ENCODE measurements at regions not wholly inside any gene's neighbourhood (a gene's known extent, or its start where the extent isn't known, plus 50 kb on each side); places are given as distances from the start of the nearest gene placed in this dataset.
"Not testable (repeated sequence)": the region's sequence is repeated elsewhere in the genome, so short reads cannot be mapped to it uniquely, and the experiment has no call there.

DNA sequence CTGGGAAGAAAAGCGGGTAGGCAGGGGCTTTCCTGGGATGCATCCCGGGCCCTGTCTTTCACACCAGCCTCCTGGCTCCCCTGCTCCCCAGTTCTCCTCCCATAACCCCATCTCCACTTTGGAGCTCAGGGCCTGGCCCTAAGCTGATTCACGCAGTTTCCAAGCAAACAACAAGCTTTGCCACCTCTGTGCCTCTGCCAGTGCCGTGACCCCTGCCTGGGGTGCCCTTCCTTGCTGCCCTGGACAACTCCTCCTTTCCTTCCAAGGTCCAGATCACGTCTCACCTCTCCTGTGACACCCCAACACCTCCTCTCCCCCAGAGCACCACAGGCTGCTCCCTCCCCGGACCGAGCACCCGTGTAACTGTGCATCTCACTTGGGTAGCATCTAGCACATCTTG lies 184.5 kb downstream of the NPIPB11 start:
- not testable (repeated sequence) for H3K4me3 Mint-ChIP-seq; H3K27me3 Mint-ChIP-seq; H3K27ac Mint-ChIP-seq (ENCODE audit: low read depth); H3K9me3 Mint-ChIP-seq; ATAC-seq (replicated peaks; ENCODE audit: extremely low read depth, poor library complexity, severe bottlenecking); DNase-seq (ENCODE audit: low spot score in 2 of 2); H3K36me3 Mint-ChIP-seq (ENCODE audit: insufficient read depth)
- peaks cover 30% of the 10 kb centered on the region for H3K4me1 Mint-ChIP-seq

DNA sequence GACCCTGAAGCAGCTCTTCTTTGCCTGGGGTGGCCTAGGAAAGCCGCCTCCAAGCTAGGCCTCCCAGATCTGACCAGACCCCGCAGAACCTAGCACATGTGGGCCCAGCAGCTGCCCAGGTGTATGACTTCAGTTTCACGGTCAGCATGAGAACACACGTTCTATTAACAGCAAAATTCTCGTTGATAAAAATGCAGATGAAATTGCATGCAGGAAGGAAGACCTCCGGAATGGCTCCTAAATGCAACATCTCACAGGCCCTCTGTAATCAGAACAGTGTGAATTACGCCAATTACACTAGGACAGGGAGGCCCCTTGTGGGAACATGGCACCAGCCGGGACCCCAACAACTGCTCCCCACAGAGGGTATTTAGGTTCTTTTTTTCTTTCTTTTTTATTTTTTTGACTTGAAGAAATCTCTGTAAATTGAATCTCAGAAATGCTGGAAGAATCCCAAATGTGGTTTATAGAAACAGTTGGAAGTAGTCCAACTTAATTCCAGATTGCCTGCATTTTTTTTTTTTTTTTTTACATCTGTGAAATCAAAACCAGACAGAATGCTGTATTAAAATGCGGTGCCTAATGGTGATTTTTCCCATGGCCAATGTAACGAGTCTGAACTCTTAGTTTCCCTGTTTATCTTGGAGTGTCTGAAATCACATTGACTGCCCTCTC lies 185.1 kb downstream of the NPIPB11 start:
- H3K4me3 Mint-ChIP-seq; DNase-seq (ENCODE audit: low spot score in 2 of 2); H3K9me3 Mint-ChIP-seq; H3K27me3 Mint-ChIP-seq; H3K27ac Mint-ChIP-seq (ENCODE audit: low read depth); ATAC-seq (replicated peaks; ENCODE audit: extremely low read depth, poor library complexity, severe bottlenecking): not testable (repeated sequence)
- H3K36me3 Mint-ChIP-seq (ENCODE audit: insufficient read depth) = peaks cover 11% of the 10 kb centered on the region
- H3K4me1 Mint-ChIP-seq = peaks cover 24% of the 10 kb centered on the region

DNA sequence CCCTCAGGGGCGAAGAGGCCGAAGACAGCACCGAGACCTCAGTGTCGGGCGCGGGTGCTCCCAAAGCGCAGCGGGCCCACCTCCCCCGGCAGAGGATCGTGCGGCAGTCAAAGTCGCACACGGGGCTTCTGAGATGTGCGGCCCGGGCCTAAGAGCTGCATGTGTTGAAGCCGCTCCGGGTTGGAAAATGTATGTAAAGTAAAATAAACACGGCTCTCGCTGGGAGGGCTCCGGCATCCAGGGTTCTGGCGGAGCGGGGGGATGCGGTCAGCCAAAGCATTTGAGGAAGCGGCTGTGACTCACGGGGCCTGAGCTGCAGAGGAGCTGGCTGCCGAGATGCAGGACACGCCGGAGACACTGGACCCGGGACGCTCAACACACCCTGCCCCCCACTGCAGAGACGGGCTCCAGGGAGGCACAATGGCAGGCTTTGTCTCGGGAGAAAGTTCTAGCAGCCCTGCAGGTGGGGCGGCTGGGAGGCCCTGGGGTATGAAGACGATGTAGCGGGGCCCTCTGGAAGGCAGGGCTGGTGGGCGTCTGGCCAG lies 185.8 kb downstream of the NPIPB11 start:
- H3K4me1 Mint-ChIP-seq = peaks cover 23% of the 10 kb centered on the region
- not testable (repeated sequence) for H3K9me3 Mint-ChIP-seq; ATAC-seq (replicated peaks; ENCODE audit: extremely low read depth, poor library complexity, severe bottlenecking); H3K27ac Mint-ChIP-seq (ENCODE audit: low read depth); H3K4me3 Mint-ChIP-seq; H3K27me3 Mint-ChIP-seq; DNase-seq (ENCODE audit: low spot score in 2 of 2)
- peaks cover 11% of the 10 kb centered on the region for H3K36me3 Mint-ChIP-seq (ENCODE audit: insufficient read depth)

DNA sequence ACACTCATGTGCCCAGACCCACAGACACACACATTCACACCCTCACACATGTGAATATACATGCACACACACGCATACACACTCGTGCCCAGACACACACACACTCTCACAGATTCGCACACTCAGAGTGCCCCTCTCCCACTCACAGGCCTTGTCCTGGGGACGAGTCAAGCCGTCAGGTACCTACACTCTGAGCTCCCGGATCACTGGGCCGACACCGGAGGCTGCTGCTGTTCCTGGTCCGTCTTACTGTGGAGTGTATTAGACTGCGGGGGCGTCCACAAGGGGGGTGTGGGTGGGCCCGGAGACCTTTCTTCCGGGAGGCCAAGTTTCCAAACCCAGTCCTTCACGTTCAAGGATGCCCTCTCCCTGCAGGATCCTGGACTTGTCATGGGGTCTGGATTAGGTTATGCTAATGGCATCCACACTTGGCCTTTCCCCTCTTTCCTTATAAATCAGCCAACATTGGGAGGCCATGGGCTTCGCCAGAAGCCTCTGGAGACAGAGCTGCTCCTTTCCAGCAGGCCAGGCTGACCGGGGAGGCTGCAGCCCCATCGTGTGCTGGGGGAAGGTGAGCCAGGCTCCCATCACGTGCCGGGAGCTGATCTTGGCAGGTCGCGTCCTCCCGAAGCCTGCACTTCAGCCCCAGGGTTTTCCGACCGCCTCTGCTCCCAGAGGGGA lies 186.4 kb downstream of the NPIPB11 start:
- not testable (repeated sequence) for ATAC-seq (replicated peaks; ENCODE audit: extremely low read depth, poor library complexity, severe bottlenecking); H3K27me3 Mint-ChIP-seq; H3K9me3 Mint-ChIP-seq; DNase-seq (ENCODE audit: low spot score in 2 of 2); H3K4me3 Mint-ChIP-seq
- H3K27ac Mint-ChIP-seq (ENCODE audit: low read depth) = peak overlapping the region; percentile 14
- peaks cover 12% of the 10 kb centered on the region for H3K36me3 Mint-ChIP-seq (ENCODE audit: insufficient read depth)
- H3K4me1 Mint-ChIP-seq = peaks cover 23% of the 10 kb centered on the region

DNA sequence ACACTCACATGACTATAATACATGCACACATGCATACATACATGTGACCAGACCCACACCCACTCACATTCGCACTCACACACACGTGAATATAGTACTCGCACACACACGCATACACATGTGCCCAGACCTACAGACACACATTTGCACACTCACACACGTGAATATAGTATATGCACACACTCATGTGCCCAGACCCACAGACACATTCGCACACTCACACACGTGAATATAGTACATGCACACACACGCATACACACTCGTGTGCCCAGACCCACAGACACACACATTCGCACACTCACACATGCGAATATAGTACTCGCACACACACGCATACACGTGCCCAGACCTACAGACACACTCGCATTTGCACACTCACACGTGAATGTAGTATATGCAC lies 186.9 kb downstream of the NPIPB11 start:
- H3K9me3 Mint-ChIP-seq; H3K4me3 Mint-ChIP-seq; DNase-seq (ENCODE audit: low spot score in 2 of 2); H3K27me3 Mint-ChIP-seq; ATAC-seq (replicated peaks; ENCODE audit: extremely low read depth, poor library complexity, severe bottlenecking); H3K27ac Mint-ChIP-seq (ENCODE audit: low read depth): not testable (repeated sequence)
- H3K4me1 Mint-ChIP-seq = peaks cover 23% of the 10 kb centered on the region
- H3K36me3 Mint-ChIP-seq (ENCODE audit: insufficient read depth) = peaks cover 13% of the 10 kb centered on the region

DNA sequence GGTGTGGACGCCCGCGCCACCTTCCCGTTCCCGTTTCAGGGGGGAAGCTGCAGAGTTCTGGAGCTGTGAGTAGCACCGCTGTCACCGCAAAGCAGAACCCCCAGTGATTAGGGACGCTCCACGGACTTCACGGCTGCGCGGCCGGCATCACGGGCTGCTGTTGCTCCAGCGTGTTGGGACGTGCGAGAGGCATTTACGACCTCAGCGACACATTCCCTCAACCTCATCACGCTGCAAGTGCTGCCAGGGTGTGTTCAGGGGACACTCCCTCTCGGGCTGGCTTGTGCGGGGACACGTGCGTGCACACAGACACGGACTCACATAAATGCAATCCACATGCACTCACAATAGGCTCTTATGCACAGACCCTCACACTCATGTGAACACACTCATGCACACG lies 187.9 kb downstream of the NPIPB11 start:
- H3K4me1 Mint-ChIP-seq = peaks cover 16% of the 10 kb centered on the region
- not testable (repeated sequence) for H3K4me3 Mint-ChIP-seq; ATAC-seq (replicated peaks; ENCODE audit: extremely low read depth, poor library complexity, severe bottlenecking); DNase-seq (ENCODE audit: low spot score in 2 of 2); H3K27me3 Mint-ChIP-seq; H3K9me3 Mint-ChIP-seq; H3K27ac Mint-ChIP-seq (ENCODE audit: low read depth)
- H3K36me3 Mint-ChIP-seq (ENCODE audit: insufficient read depth) = peaks cover 13% of the 10 kb centered on the region

DNA sequence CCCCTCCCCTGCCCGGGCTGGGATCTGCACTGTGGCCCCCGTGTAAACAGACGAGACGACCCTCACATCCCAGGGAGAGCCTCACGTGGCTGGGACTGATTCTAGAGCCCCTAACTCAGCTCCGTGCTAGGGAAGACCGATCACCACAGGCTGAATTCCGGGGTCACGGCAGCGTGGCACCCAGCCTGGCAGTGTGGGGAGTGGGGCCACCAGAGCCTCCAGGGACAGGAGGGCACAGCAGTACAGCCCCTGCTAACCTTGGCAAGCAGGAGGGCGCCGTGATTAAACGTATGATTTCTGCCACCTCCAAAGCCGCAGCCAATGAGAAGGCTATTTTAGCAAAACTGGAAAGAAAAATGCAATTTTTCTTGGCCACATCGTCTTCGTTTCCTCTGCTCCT lies 188.3 kb downstream of the NPIPB11 start:
- not testable (repeated sequence) for H3K9me3 Mint-ChIP-seq; H3K27me3 Mint-ChIP-seq; DNase-seq (ENCODE audit: low spot score in 2 of 2); H3K4me3 Mint-ChIP-seq; ATAC-seq (replicated peaks; ENCODE audit: extremely low read depth, poor library complexity, severe bottlenecking); H3K27ac Mint-ChIP-seq (ENCODE audit: low read depth)
- H3K4me1 Mint-ChIP-seq = peaks cover 11% of the 10 kb centered on the region
- peaks cover 16% of the 10 kb centered on the region for H3K36me3 Mint-ChIP-seq (ENCODE audit: insufficient read depth)

DNA sequence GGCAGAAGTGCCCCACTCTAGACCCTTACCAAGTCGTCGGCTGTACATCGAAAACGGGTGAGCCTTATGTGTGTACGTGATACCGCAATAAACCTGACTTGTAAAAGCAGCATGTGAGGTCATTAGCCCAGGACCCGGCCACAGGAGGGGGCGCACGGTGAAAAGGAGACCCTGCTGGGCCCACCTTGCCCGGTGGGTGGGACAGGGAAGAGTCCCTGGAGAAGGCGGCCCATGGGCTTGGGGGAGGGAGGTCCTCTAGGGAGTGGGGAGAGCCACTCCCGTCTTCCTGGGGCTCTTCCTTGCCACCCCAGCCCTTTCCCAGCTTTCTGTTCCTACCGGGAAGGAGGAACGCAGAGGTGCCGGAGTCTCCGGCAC lies 188.8 kb downstream of the NPIPB11 start:
- H3K4me1 Mint-ChIP-seq; H3K27ac Mint-ChIP-seq (ENCODE audit: low read depth); DNase-seq (ENCODE audit: low spot score in 2 of 2); H3K9me3 Mint-ChIP-seq; H3K27me3 Mint-ChIP-seq; ATAC-seq (replicated peaks; ENCODE audit: extremely low read depth, poor library complexity, severe bottlenecking); H3K4me3 Mint-ChIP-seq: not testable (repeated sequence)
- H3K36me3 Mint-ChIP-seq (ENCODE audit: insufficient read depth) = peaks cover 16% of the 10 kb centered on the region

DNA sequence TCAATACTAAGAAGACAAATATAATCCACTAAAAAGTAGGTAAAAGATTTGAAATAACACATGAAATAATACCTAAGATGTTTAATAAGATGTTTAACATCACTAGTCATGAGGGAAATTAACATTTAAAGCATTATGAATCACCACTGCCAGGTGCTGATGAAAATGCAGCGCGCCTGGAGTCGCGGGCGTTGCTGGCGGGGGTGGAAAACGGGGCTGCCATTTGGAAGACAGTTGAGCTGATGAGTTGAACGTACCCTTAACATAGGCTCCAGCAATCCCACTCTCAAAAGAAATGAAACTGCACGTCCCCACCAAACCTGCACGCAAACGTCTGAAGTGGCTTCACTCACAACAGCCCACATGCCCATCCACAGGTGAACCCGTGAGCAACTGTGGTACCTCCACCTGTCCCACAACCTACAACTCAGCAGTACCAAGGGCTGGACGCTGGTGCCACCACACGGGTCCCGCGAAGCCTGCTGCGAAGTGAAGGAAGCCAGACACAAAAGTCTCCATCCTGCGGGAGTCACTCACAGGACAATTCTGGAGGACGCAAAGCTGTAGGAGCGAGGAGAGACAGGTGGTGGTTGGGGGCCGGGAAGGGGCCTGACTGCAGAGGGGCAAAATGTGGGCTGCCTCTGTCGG lies 189.3 kb downstream of the NPIPB11 start:
- ATAC-seq (replicated peaks; ENCODE audit: extremely low read depth, poor library complexity, severe bottlenecking); H3K9me3 Mint-ChIP-seq; H3K27ac Mint-ChIP-seq (ENCODE audit: low read depth); H3K4me3 Mint-ChIP-seq; H3K4me1 Mint-ChIP-seq; DNase-seq (ENCODE audit: low spot score in 2 of 2); H3K27me3 Mint-ChIP-seq: not testable (repeated sequence)
- peaks cover 13% of the 10 kb centered on the region for H3K36me3 Mint-ChIP-seq (ENCODE audit: insufficient read depth)

DNA sequence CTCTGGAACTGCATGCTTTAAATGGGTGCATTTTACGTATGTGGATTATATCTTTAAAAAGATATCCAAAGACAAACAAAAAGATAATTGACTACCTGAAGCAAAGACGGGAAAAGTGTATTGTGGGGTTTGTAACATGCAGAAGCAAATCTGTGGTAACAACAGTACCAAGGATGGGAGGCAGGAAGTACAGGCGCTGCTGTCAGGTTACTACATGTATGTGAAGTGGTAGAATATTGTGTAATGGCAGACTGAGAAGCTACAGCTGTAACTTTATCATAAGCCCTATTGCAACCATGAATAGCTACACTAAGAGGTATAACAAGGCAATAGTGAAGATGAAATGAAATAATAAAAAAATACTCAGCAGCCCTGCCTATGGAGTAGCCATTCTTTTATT lies 192.7 kb downstream of the NPIPB11 start:
- not testable (repeated sequence) for H3K4me3 Mint-ChIP-seq; H3K27me3 Mint-ChIP-seq; DNase-seq (ENCODE audit: low spot score in 2 of 2); H3K27ac Mint-ChIP-seq (ENCODE audit: low read depth); ATAC-seq (replicated peaks; ENCODE audit: extremely low read depth, poor library complexity, severe bottlenecking); H3K4me1 Mint-ChIP-seq; H3K36me3 Mint-ChIP-seq (ENCODE audit: insufficient read depth); H3K9me3 Mint-ChIP-seq

DNA sequence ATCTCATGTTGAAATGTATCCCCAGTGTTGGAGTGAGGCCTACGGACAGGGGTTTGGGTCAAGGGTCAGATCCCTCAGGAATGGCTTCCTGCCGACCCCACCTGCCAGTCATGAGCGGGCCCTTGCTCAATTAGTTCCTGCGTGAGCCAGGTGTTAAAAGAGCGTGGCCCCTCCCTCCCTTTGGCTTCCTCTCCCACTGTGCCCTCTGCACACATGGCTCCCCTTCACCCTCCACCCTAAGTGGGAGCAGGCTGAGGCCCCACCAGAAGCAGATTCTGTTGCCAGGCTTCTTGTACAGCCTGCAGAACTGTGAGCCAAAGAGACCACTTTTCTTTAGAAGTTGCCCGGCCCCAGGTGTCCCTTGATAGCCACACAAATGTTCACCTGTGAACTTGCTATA lies 193.3 kb downstream of the NPIPB11 start:
- H3K4me1 Mint-ChIP-seq; H3K4me3 Mint-ChIP-seq; DNase-seq (ENCODE audit: low spot score in 2 of 2); H3K27ac Mint-ChIP-seq (ENCODE audit: low read depth); H3K36me3 Mint-ChIP-seq (ENCODE audit: insufficient read depth); ATAC-seq (replicated peaks; ENCODE audit: extremely low read depth, poor library complexity, severe bottlenecking); H3K27me3 Mint-ChIP-seq; H3K9me3 Mint-ChIP-seq: not testable (repeated sequence)

DNA sequence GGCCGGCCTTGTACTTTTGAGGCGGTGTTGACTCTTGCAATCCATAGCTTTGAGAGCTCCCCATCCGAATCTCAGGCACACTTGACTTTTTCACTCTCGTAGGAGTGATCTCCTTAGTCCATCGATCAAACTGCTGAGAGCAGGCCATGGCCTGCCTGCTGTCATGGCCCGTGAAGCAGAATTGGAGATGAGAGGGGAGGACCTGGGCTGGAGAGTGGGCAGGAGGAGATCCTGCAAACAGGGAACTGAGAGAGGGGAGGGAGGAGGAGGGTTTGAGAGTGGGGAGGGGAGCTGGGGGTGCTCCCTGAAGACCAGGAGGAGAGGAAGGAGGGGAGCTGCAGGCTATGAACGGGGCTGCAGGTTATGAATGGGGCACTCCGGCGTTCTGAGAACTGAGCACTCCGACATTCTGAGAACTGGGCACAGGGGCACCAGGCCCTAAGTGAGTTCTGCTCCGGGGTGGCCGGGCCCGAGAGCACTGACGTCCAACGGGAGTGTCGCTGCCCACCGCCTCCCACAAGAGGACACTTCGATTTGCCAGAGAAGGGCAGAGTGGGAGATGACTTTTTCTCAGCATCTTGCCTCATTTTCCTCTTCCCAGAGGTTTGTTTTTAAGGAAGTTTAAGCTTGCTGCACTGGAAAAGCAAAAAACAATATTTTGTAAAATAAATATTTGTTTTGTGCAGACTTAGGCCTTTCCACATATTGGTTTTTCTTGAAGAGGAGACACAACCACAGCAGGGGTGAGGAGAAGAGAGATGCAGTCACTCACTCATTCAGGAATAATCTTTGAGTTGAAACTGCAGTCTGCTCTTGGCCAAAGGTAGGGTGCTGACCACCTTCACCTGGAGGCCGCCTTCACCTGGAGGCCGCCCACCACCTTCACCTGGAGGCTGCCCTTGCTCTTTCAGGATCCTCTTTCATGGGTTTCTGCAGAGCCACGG lies 194.2 kb downstream of the NPIPB11 start:
- H3K4me3 Mint-ChIP-seq, H3K9me3 Mint-ChIP-seq: not testable (repeated sequence)

More for the DNA sequence above, 194.2 kb downstream of the NPIPB11 start:
- H3K27me3 Mint-ChIP-seq; H3K27ac Mint-ChIP-seq (ENCODE audit: low read depth); DNase-seq (ENCODE audit: low spot score in 2 of 2); H3K36me3 Mint-ChIP-seq (ENCODE audit: insufficient read depth); H3K4me1 Mint-ChIP-seq; ATAC-seq (replicated peaks; ENCODE audit: extremely low read depth, poor library complexity, severe bottlenecking): not testable (repeated sequence)
